Activated CD4-positive, alpha-beta T cell treated with anti-CD3 and anti-CD28 coated beads, Interleukin-10, Interleukin-2, amounts not matched to agents 100 ng/mL and 50 ng/mL, durations not matched to agents 16 hours and 8 hours (primary cell): ENCODE measurements at regions not wholly inside any gene's neighbourhood (a gene's known extent, or its start where the extent isn't known, plus 50 kb on each side); places are given as distances from the start of the nearest gene placed in this dataset.
"Not testable (repeated sequence)": the region's sequence is repeated elsewhere in the genome, so short reads cannot be mapped to it uniquely, and the experiment has no call there.

Experiments used
- DNase-seq: peaks from one replicate; pipeline ENCODE4 v3.0.0-alpha.2; 2020

- no peak for DNase-seq
Observed at GRCh38 chr4:134560728-134561127, 359.1 kb upstream of the PABPC4L start.

DNA sequence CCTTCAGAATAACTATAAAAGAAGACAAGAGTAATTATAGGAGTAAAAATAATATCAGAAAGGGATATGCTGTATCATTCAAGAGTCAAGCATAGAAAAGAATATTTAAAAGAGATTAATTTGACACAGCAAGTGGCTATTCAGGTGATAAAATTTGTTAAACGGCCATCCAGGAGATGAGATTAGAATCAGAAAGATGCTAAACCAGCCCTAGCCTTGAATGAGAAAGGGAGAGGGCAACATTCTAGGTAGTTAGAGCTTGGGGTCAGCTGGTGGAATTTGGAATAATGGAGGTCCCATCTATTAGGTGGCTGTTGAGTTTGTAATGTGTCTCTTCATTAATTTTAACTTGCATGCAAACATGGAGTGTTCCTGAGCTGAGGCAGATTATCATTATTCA is 350.5 kb upstream of the PABPC4L start:
- DNase-seq = no peak

DNA sequence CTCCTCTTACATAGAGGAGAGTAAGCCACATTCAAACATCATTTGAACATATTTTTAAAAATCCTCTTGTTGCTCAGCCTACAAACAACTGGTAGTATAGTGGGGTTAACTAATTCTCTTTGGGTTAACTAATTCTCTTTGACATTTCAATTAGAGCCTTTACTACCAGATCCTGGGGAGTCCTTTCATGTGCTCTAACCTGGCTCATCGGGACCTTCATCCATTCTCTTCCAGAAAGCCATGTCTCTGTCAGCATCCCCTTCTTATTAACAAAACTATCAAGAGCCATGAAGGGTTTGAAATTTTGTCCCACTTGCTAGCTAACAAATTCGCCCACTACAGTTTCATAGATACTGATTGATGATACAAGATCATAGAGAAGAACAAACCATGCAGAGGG is 349.8 kb upstream of the PABPC4L start:
- DNase-seq = no peak

DNA sequence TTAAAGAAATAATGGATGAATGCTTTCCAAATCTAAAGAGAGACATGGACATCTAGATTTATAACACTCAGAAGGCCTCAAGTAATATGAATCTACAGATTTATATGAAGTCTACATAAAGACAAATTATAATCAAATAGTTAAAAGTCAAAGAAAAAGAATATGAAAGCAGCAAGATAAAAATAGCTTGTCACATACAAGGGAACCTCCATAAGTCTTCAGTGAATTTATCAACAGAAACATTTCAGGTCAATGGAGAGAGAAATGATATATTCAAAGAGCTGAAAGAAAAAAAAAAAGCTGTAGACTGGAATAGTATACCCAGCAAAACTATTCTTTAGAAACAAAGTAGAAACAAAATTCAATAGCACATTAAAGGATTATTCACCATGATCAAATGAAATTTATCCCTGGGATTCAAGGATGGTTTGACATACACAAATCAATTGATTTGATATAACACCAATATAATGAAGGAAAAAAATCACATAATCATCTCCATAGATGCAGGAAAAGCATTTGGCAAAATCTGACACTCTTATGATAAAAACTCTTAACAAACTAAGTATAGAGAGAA is 346.6 kb upstream of the PABPC4L start:
- no peak for DNase-seq

GRCh38 chr4:134546279-134546678 is 344.7 kb upstream of the PABPC4L start:
- no peak for DNase-seq

GRCh38 chr4:134544303-134544770 is 342.7 kb upstream of the PABPC4L start:
- DNase-seq = no peak

- DNase-seq = no peak
Observed at GRCh38 chr4:134540588-134540987, 339.0 kb upstream of the PABPC4L start.

GRCh38 chr4:134539729-134540231 is 338.2 kb upstream of the PABPC4L start:
- no peak for DNase-seq

DNA sequence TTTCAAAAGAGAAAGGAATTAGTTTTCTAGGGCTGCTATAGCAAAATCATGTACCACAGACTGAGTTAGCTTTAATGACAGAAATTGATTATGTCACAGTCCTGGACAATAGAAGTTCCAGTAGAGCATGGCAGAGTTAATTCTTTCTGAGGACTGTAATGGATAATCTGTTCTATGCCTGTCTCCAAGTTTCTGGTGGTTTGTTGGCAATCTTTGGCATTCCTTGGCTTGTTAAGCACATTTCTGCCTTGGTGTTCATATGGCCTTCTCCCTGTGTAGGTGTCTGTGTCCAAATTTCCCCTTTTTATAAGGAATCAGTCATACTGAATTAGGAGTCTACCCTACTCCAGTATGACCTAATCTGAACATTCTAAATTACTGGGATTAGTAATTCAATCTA is 336.1 kb upstream of the PABPC4L start:
- DNase-seq = no peak

DNA sequence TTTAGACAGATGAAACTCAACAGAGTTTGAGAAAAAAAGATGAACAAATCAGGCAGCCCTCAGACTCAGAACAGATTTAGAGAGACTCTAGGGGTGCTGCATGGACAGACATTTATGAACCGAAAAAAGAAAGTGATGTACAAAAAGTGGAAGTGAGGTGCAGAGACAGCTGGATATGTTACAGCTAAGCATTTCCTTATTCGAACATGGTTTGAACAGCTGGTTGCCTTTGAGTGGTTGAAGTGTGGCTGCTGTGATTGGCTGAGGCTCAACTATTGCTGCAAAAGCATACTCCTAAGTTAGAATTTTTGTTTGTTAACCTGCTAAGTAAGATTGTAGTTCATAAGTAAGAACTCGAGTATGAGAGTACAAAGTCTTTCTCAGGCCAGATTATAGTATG is 331.5 kb upstream of the PABPC4L start:
- no peak for DNase-seq

GRCh38 chr4:134531013-134531412 is 329.4 kb upstream of the PABPC4L start:
- DNase-seq = no peak

DNA sequence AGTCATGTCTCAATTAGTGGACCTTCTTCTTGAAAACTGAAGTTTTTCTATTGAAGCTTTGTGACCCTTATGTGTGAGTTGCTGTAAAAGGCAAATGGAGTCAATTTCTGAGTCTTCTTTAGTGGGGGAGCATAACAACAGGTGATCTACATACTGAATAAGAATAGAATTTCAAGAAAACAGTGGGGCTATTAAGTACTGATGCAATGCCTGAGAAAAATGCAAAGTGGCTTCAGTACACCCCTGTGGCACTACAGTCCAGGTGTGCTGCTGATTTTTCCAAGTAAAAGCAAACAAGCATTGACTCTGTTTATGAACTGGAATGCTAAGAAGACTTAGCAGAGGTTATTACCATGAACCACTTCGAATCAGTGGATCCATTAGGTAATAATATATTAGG is 328.0 kb upstream of the PABPC4L start:
- no peak for DNase-seq

GRCh38 chr4:134518574-134519217 is 317.1 kb upstream of the PABPC4L start:
- no peak for DNase-seq

DNA sequence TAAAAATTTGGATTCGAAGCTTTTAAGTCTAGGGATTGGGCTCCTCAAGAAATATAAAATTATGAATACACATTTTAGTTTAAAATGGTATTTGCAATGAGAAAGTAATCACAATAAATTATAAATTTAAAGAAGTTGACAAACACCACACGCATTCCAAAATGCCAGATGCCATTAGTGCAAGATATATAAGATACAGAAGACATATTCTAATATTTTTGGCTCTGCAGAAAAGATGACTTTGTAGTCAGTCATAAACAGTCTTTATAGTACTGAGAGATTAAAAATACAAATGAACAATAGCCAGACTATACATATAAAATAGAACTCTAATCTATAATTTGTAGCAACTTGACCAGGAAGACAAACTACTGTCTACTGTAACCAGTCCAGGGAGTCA is 309.0 kb upstream of the PABPC4L start:
- no peak for DNase-seq

DNA sequence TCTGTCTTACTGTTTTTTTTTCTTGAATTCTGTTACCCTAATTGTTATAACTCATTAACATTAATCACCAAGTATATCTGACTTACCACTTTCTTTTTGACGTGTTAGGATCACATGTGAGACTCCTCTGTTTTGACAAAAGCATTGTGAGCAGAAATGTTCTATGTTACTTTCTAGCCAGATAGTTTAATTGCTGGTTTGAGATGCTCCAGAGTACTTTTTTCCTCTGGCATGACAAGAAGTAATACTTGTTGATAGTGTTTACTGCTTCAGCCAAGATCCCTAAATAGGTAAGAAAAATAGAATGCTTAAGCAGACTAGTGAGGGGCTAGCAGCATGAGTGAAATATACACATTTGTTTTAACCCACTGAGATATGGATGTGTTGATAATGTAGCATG is 303.9 kb upstream of the PABPC4L start:
- no peak for DNase-seq

GRCh38 chr4:134501973-134502643 is 300.5 kb upstream of the PABPC4L start:
- no peak for DNase-seq

- DNase-seq = not testable (repeated sequence)
Observed at GRCh38 chr4:134501488-134501887, 299.9 kb upstream of the PABPC4L start.

- DNase-seq = no peak
Observed at GRCh38 chr4:134499074-134499473, 297.5 kb upstream of the PABPC4L start.

- DNase-seq = no peak
Observed at GRCh38 chr4:134490863-134491262, 289.3 kb upstream of the PABPC4L start.

GRCh38 chr4:134483514-134483913 is 281.9 kb upstream of the PABPC4L start:
- not testable (repeated sequence) for DNase-seq

GRCh38 chr4:134471569-134471968 is 270.0 kb upstream of the PABPC4L start:
- no peak for DNase-seq

GRCh38 chr4:134470544-134470943 is 269.0 kb upstream of the PABPC4L start:
- peak; percentile 0 for DNase-seq

- DNase-seq = no peak
Observed at GRCh38 chr4:134465417-134465816, 263.8 kb upstream of the PABPC4L start.

GRCh38 chr4:134463771-134464170 is 262.2 kb upstream of the PABPC4L start:
- DNase-seq = no peak
